Uterus (tissue), 3 donors: ENCODE measurements at regions not wholly inside any gene's neighbourhood (a gene's known extent, or its start where the extent isn't known, plus 50 kb on each side); places are given as distances from the start of the nearest gene placed in this dataset.

ENCODE experiments used
- DNase-seq, 2 donors: peaks; one replicate each; pipeline ENCODE4 v3.0.0-alpha.2; 2019 to 2020
- H3K27ac ChIP-seq, 2 donors: fragments of 200-600 bp; sonication (generic); 1 replicate in 1 of 2; 2 replicates in 1 of 2; pipeline ENCODE4 v1.5.1; 2016 to 2018
- H3K27me3 ChIP-seq, 2 donors: fragments of 200-600 bp; sonication (generic); one replicate each; pipeline ENCODE4 v1.5.1; 2018 to 2019; ENCODE audit warnings: control low read depth in 1 of 2
- H3K36me3 ChIP-seq, 2 donors: fragments of 200-600 bp; sonication (generic); one replicate each; pipeline ENCODE4 v1.5.1; 2019; ENCODE audit warnings: control low read depth in 1 of 2
- H3K4me1 ChIP-seq, 2 donors: fragments of 200-600 bp; sonication (generic); one replicate each; pipeline ENCODE4 v1.5.1; 2018 to 2019; ENCODE audit warnings: control low read depth in 1 of 2
- H3K4me3 ChIP-seq, 2 donors: fragments of 200-600 bp; sonication (generic); 1 replicate in 1 of 2; 2 replicates in 1 of 2; pipeline ENCODE4 v1.5.1; 2018 to 2019; ENCODE audit warnings: mild to moderate bottlenecking in 1 of 2
- H3K9me3 ChIP-seq, 2 donors: fragments of 200-600 bp; sonication (generic); one replicate each; pipeline ENCODE4 v1.5.1; 2019; ENCODE audit warnings: control low read depth in 1 of 2
- CTCF ChIP-seq, 4 experiments: fragments of 200-600 bp in 2 of 4; fragments of 450-650 bp in 2 of 4; sonication (generic) in 2 of 4; IDR thresholded peaks; one replicate each; pipeline ENCODE4 v1.5.1; 2016 to 2019; ENCODE audit warnings: antibody characterized with exemption in 4 of 4, mild to moderate bottlenecking in 2 of 4, moderate library complexity in 1 of 4
- POLR2A ChIP-seq, 2 donors: fragments of 450-650 bp; IDR thresholded peaks; one replicate each; pipeline ENCODE4 v1.6.1; 2016; ENCODE audit warnings: antibody characterized with exemption in 2 of 2, mild to moderate bottlenecking in 1 of 2, moderate library complexity in 1 of 2
- intact Hi-C: fragments of 100-400 bp; cut with DNase I; formaldehyde crosslinking; loops from one replicate; pipeline ENCODE4 v1.15.1; 2023; ENCODE audit warnings: low total_unique reads
- donor health status: DM: yes; HTN: yes; CAD: no.

GRCh38 chr2:16225071-16225470 lies 284.7 kb downstream of the MYCN start:
- Histone ChIP-seq H3K27ac (no peak overlapping the region), H3K9me3 (no peaks in the 10 kb centered on the region), H3K4me1 (no peaks in the 10 kb centered on the region), H3K4me3 (no peak overlapping the region), H3K27me3 (no peaks in the 10 kb centered on the region), H3K36me3 (no peaks in the 10 kb centered on the region)
- intact Hi-C loops = no loop called here
- DNase-seq = no peak
- TF ChIP-seq CTCF (IDR thresholded peaks at IDR 0.05) (no peak), POLR2A (IDR thresholded peaks at IDR 0.05) (no peak)

DNA sequence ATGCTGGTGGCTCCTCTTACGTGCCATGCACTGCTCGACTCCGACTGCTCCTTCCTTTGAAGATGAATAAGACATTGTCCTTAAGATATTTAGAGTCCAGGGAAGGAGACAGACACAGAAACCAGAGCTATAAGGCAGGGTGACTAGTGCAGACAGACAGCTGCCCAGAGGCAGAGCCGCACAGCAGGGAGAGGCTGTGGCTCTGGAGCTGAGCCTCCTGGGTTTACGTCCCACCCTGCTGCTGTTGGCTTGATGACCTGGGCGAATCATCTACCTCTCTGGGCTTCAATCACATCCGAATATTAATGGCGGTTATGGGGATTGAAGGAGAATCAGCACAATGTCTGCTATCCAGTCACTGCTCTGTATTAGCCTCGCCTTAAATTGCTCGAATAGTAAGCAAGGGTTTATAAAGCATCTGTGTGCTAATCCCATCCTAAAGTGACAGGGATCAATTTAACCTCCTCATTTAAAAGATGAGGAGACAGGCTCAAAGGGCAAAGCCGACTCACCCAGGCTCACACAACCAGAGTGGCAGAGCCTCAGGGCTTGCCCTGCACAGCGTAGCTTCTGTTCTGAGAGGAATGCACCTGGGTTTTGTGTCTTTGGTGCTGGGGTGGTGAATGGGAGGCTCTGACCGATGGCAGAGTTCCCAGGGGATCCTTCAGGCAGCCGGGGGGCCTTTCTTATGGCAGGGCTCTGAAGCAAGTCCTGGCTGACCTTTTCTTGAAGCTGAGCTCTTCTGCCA lies 284.1 kb downstream of the MYCN start:
- no peaks in the 10 kb centered on the region for H3K4me1 ChIP-seq

GRCh38 chr2:16223841-16224177 lies 283.5 kb downstream of the MYCN start:
- Histone ChIP-seq H3K27me3 (no peaks in the 10 kb centered on the region), H3K4me1 (no peaks in the 10 kb centered on the region), H3K9me3 (no peaks in the 10 kb centered on the region), H3K4me3 (no peak overlapping the region), H3K36me3 (no peaks in the 10 kb centered on the region), H3K27ac (no peak overlapping the region)
- DNase-seq = no peak
- TF ChIP-seq CTCF (IDR thresholded peaks at IDR 0.05) = no peak
- TF ChIP-seq POLR2A (IDR thresholded peaks at IDR 0.05) = no peak
- intact Hi-C loops = no loop called here

More for the DNA sequence above, 284.1 kb downstream of the MYCN start:
- intact Hi-C loops = no loop called here
- DNase-seq = no peak
- Histone ChIP-seq H3K27me3 (no peaks in the 10 kb centered on the region), H3K27ac (no peak overlapping the region), H3K9me3 (no peaks in the 10 kb centered on the region), H3K4me3 (no peak overlapping the region), H3K36me3 (no peaks in the 10 kb centered on the region)
- TF ChIP-seq CTCF (IDR thresholded peaks at IDR 0.05) = no peak
- no peak for TF ChIP-seq POLR2A (IDR thresholded peaks at IDR 0.05)

GRCh38 chr2:16223161-16223840 lies 283.0 kb downstream of the MYCN start:
- no peaks in the 10 kb centered on the region for H3K4me1 ChIP-seq
- H3K27ac ChIP-seq = no peak overlapping the region
- intact Hi-C loops = no loop called here
- no peak overlapping the region for H3K4me3 ChIP-seq
- no peak for DNase-seq
- no peaks in the 10 kb centered on the region for H3K27me3 ChIP-seq
- no peaks in the 10 kb centered on the region for H3K36me3 ChIP-seq
- no peaks in the 10 kb centered on the region for H3K9me3 ChIP-seq
- TF ChIP-seq CTCF (IDR thresholded peaks at IDR 0.05) = no peak
- no peak for TF ChIP-seq POLR2A (IDR thresholded peaks at IDR 0.05)

- Histone ChIP-seq H3K36me3 (no peaks in the 10 kb centered on the region), H3K9me3 (no peaks in the 10 kb centered on the region), H3K27me3 (no peaks in the 10 kb centered on the region), H3K27ac (no peak overlapping the region), H3K4me1 (no peaks in the 10 kb centered on the region), H3K4me3 (no peak overlapping the region)
- intact Hi-C loops = no loop called here
- DNase-seq = no peak
- TF ChIP-seq POLR2A (IDR thresholded peaks at IDR 0.05) (no peak), CTCF (IDR thresholded peaks at IDR 0.05) (no peak)
These were observed 282.0 kb downstream of the MYCN start for GRCh38 chr2:16222326-16222725.
